Activated naive CD4-positive, alpha-beta T cell treated with anti-CD3 and anti-CD28 coated beads for 36 hours (primary cell): ENCODE measurements at regions not wholly inside any gene's neighbourhood (a gene's known extent, or its start where the extent isn't known, plus 50 kb on each side); places are given as distances from the start of the nearest gene placed in this dataset.
"Not testable (repeated sequence)": the region's sequence is repeated elsewhere in the genome, so short reads cannot be mapped to it uniquely, and the experiment has no call there.

Source experiments
- CTCF ChIA-PET: fragments of 350-600 bp; sonication (Branson Sonifier 250); formaldehyde crosslinking; loops from one replicate; lab custom pipeline; 2021; ENCODE audit warnings: antibody characterized with exemption; lab: Charles Lee
- DNase-seq: peaks from one replicate; pipeline ENCODE4 v3.0.0-alpha.2; 2020
- H3K27ac Mint-ChIP-seq: one replicate; pipeline ENCODE4 v1.8.0; 2021; ENCODE audit warnings: mild to moderate bottlenecking, mixed read lengths
- H3K27me3 Mint-ChIP-seq: one replicate; pipeline ENCODE4 v1.8.0; 2021; ENCODE audit warnings: low read depth, mixed read lengths
- H3K36me3 Mint-ChIP-seq: one replicate; pipeline ENCODE4 v1.8.0; 2021; ENCODE audit warnings: low read depth, mixed read lengths
- H3K4me1 Mint-ChIP-seq: one replicate; pipeline ENCODE4 v1.8.0; 2021; ENCODE audit warnings: low read depth, mixed read lengths
- H3K4me3 Mint-ChIP-seq: one replicate; pipeline ENCODE4 v1.8.0; 2021; ENCODE audit warnings: mild to moderate bottlenecking, moderate library complexity, mixed read lengths
- H3K9me3 Mint-ChIP-seq: one replicate; pipeline ENCODE4 v1.8.0; 2021; ENCODE audit warnings: mixed read lengths
- intact Hi-C: fragments of 100-400 bp; cut with micrococcal nuclease; formaldehyde crosslinking; loops from one replicate; pipeline ENCODE4 v1.15.1; 2023

DNA sequence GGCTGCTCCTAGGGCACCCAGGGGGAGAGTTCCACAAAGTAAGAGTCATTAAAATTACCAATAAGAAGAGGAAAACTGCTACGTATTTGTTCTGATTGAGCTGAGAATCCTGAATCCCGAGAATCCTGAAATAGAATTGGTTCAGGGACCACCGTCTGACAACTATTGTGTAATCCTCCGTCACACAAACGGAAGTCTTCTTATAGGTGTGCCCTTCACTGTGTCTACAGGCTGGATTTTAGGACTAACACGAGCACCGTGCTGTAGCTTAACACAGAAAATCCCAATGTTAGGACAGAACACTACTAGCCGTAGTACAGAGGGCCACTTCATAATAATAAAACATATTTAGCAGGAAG lies 50.6 kb upstream of the RNF182 start:
- Mint-ChIP-seq H3K27me3 (peaks cover 4% of the 10 kb centered on the region), H3K27ac (no peak overlapping the region)
- intact Hi-C loops = no loop called here

DNA sequence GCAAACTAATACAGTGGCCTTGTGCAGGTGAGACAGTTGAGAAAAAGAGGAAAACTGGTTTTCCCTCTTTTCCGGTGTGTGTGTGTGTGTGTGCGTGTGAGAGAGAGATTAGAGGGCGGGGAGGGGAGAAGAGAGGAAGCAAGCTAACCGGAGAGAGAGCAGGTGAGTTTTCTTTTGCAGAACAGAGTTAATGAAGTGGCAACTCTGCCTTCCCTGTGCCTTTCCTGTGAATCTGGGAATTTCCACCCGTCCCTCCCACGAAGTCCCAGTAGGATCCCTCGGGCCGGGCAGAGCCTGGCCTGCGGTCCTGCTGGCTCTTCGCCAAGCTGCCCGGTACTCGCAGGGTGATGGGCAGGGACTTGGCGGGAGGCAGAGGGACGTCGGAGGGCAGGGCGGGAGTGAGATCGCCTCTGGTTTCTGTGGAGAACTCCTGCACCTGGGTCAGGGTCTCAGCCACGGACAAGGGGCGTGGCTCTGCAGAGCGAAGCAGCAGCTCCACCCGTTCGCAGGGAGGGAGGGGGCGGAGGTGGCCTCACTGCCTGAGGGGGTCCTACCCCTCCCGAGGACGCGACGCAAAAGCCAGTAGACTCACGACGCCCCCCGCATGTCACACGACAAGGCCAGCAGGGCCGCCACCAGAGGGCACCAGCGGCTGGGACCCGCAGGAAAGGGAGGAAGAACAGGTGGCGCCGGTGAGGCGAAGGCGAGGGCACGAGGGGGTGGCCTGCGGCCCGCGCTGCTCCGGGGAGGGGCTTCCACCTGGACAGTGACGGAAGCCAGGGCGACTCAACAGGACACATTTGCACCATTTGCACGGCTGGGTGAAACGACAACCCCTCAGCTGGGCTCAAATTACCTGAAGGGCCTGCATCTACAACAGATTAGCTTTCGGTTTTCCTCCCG lies 51.2 kb upstream of the RNF182 start:
- Mint-ChIP-seq H3K4me3 (peak overlapping the region; percentile 74), H3K9me3 (peaks cover 2% of the 10 kb centered on the region), H3K27me3 (peaks cover 5% of the 10 kb centered on the region), H3K36me3 (no peaks in the 10 kb centered on the region), H3K4me1 (peaks cover 6% of the 10 kb centered on the region), H3K27ac (no peak overlapping the region)
- peak; percentile 77 for DNase-seq
- CTCF ChIA-PET = interaction anchor here (0.6 to 2.4 kb wide), 33 partner anchors 10 to 1721 kb away, joined by 3 to 12 read pairs (median 3); no protein-coding TSS in a partner anchor
- intact Hi-C loops = loop anchor here (1.0 kb wide), 2 partner anchors 78 to 193 kb away; no protein-coding TSS in a partner anchor

More for the DNA sequence above, 50.6 kb upstream of the RNF182 start:
- H3K9me3 Mint-ChIP-seq = peaks cover 2% of the 10 kb centered on the region
- no peaks in the 10 kb centered on the region for H3K36me3 Mint-ChIP-seq
- CTCF ChIA-PET = interaction anchor here (0.6 to 2.4 kb wide), 29 partner anchors 10 to 1721 kb away, joined by 3 to 12 read pairs (median 3); no protein-coding TSS in a partner anchor
- H3K4me3 Mint-ChIP-seq = peak overlapping the region; percentile 74
- no peak for DNase-seq
- H3K4me1 Mint-ChIP-seq = peaks cover 6% of the 10 kb centered on the region

- no peaks in the 10 kb centered on the region for H3K36me3 Mint-ChIP-seq
- H3K9me3 Mint-ChIP-seq = no peaks in the 10 kb centered on the region
- H3K4me3 Mint-ChIP-seq = peak overlapping the region; percentile 74
- no peak overlapping the region for H3K27ac Mint-ChIP-seq
- intact Hi-C loops = loop anchor here (1.0 kb wide), 2 partner anchors 77 to 194 kb away; no protein-coding TSS in a partner anchor
- DNase-seq = no peak
- CTCF ChIA-PET = interaction anchor here (0.7 to 1.7 kb wide), 3 partner anchors 13 to 174 kb away, joined by 3 to 12 read pairs (median 3); no protein-coding TSS in a partner anchor
- H3K27me3 Mint-ChIP-seq = peaks cover 11% of the 10 kb centered on the region
- peaks cover 6% of the 10 kb centered on the region for H3K4me1 Mint-ChIP-seq
These were observed 52.1 kb upstream of the RNF182 start for GRCh38 chr6:13872681-13873080.

- H3K27ac Mint-ChIP-seq, intact Hi-C loops, H3K4me3 Mint-ChIP-seq, H3K36me3 Mint-ChIP-seq, DNase-seq, H3K9me3 Mint-ChIP-seq, H3K4me1 Mint-ChIP-seq: not testable (repeated sequence)
- H3K27me3 Mint-ChIP-seq = peaks cover 11% of the 10 kb centered on the region
- CTCF ChIA-PET = interaction anchor here (0.7 to 1.1 kb wide), 3 partner anchors 19 to 76 kb away, joined by 3 read pairs; no protein-coding TSS in a partner anchor
These were observed 52.7 kb upstream of the RNF182 start for GRCh38 chr6:13872006-13872405.

GRCh38 chr6:13870214-13870830 lies 54.4 kb upstream of the RNF182 start:
- no peaks in the 10 kb centered on the region for H3K36me3 Mint-ChIP-seq
- H3K9me3 Mint-ChIP-seq = no peaks in the 10 kb centered on the region
- H3K4me1 Mint-ChIP-seq = peaks cover 6% of the 10 kb centered on the region
- H3K4me3 Mint-ChIP-seq = no peak overlapping the region
- no peak for DNase-seq
- intact Hi-C loops = no loop called here
- peaks cover 11% of the 10 kb centered on the region for H3K27me3 Mint-ChIP-seq
- no peak overlapping the region for H3K27ac Mint-ChIP-seq
- CTCF ChIA-PET = interaction anchor here (1.1 to 2.4 kb wide), 2 partner anchors 10 to 75 kb away, joined by 3 to 5 read pairs; no protein-coding TSS in a partner anchor

- no peaks in the 10 kb centered on the region for H3K9me3 Mint-ChIP-seq
- H3K4me3 Mint-ChIP-seq = no peak overlapping the region
- no peak overlapping the region for H3K27ac Mint-ChIP-seq
- intact Hi-C loops = no loop called here
- CTCF ChIA-PET = no interaction called here
- H3K4me1 Mint-ChIP-seq = peaks cover 2% of the 10 kb centered on the region
- DNase-seq = no peak
- H3K27me3 Mint-ChIP-seq = peaks cover 13% of the 10 kb centered on the region
- no peaks in the 10 kb centered on the region for H3K36me3 Mint-ChIP-seq
These were observed 53.9 kb upstream of the MCUR1 start for GRCh38 chr6:13868236-13868635.

GRCh38 chr6:13866301-13866700 lies 51.9 kb upstream of the MCUR1 start:
- intact Hi-C loops = no loop called here
- H3K27me3 Mint-ChIP-seq = peaks cover 17% of the 10 kb centered on the region
- no peak overlapping the region for H3K4me3 Mint-ChIP-seq
- no peak overlapping the region for H3K27ac Mint-ChIP-seq
- CTCF ChIA-PET = interaction anchor here (1.0 kb wide), 1 partner anchor 46 kb away, joined by 3 read pairs; no protein-coding TSS in a partner anchor
- H3K9me3 Mint-ChIP-seq = no peaks in the 10 kb centered on the region
- no peaks in the 10 kb centered on the region for H3K36me3 Mint-ChIP-seq
- DNase-seq = no peak
- H3K4me1 Mint-ChIP-seq = no peaks in the 10 kb centered on the region

GRCh38 chr6:13865141-13865540 lies 50.8 kb upstream of the MCUR1 start:
- CTCF ChIA-PET = interaction anchor here (1.0 kb wide), 1 partner anchor 47 kb away, joined by 3 read pairs; no protein-coding TSS in a partner anchor
- Mint-ChIP-seq H3K27ac (no peak overlapping the region), H3K36me3 (no peaks in the 10 kb centered on the region), H3K4me1 (peaks cover 3% of the 10 kb centered on the region), H3K9me3 (no peaks in the 10 kb centered on the region), H3K27me3 (peaks cover 28% of the 10 kb centered on the region), H3K4me3 (no peak overlapping the region)
- intact Hi-C loops = no loop called here
- no peak for DNase-seq

GRCh38 chr6:13864669-13865068 lies 50.3 kb upstream of the MCUR1 start:
- H3K27ac Mint-ChIP-seq, H3K4me1 Mint-ChIP-seq, CTCF ChIA-PET, H3K9me3 Mint-ChIP-seq, H3K4me3 Mint-ChIP-seq, H3K36me3 Mint-ChIP-seq, DNase-seq, intact Hi-C loops: not testable (repeated sequence)
- peaks cover 28% of the 10 kb centered on the region for H3K27me3 Mint-ChIP-seq
